ENCODE measurements at regions not wholly inside any gene's neighbourhood (a gene's known extent, or its start where the extent isn't known, plus 50 kb on each side); places are given as distances from the start of the nearest gene placed in this dataset.

DNA sequence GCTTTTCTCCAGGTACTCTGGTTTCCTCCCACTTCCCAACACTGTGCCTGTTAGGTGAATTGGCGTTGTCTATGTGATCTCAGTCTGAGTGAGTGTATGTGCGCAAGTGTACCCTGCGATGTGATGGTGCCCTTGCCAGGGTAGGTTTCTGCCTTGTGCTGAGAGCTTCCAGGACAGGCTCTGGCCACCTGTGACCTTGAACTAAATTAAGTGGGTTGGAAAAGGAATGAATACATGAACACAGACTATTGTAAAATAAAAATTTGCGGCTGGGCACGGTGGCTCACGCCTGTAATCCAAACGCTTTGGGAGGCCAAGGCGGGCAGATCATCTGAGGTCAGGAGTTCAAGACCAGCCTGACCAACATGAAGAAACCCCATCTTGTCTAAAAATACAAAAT, 678.0 kb downstream of the DHX35 start:
- TF ChIP-seq POLR2A (IDR thresholded peaks at IDR 0.05; ENCODE audit: low read length) (no peak), GATA1 (IDR thresholded peaks at IDR 0.05; ENCODE audit: low read depth, low read length) (no peak)
